Activated CD4-positive, CD25-positive, alpha-beta regulatory T cell (primary cell): ENCODE measurements at regions not wholly inside any gene's neighbourhood (a gene's known extent, or its start where the extent isn't known, plus 50 kb on each side); places are given as distances from the start of the nearest gene placed in this dataset.
"Not testable (repeated sequence)": the region's sequence is repeated elsewhere in the genome, so short reads cannot be mapped to it uniquely, and the experiment has no call there.

ENCODE experiments used
- DNase-seq, 4 experiments: peaks; one replicate each; lab custom pipeline; 2025; lab: John Stamatoyannopoulos, UW

- DNase-seq: no peak
Observed at GRCh38 chr5:30596495-30597064, 596.9 kb upstream of the CDH6 start.

GRCh38 chr5:30594331-30594730, 599.2 kb upstream of the CDH6 start:
- DNase-seq: no peak

GRCh38 chr5:30592833-30593232, 600.7 kb upstream of the CDH6 start:
- no peak for DNase-seq

DNA sequence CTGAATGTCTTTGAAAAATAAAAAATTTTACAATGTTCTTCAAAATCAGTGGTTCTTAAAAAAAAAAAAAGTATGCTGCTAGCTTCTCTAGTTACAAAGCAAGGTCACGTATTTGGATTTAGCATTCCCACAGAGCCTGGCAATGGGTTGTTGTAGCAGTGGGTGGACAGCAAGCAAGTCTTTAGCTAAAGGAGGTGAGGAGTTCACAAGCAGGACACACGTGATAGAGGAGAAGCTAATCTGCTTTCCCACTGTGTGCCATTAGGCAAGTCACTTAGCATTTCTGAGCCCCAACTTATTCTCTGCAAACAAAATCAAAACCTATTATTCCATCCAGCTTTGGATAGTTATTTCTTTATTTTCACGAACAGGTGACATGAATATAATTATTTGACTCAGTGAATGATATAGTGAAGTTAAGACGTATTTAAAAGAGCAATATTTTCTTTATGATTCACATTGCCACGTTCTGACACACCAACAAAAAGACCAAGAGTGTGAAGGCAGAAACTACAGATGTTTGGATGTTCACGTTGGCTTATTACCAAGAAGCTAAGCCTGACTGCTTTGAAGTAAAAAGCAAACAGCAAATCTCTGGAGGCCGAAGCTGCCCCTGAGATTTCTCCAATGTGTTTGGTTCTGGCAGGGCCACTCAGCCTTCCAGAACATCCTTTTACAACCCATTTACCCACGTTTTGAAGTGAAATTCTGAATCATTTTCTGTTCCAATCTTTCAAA, 612.1 kb upstream of the CDH6 start:
- no peak for DNase-seq

GRCh38 chr5:30574761-30575160, 618.7 kb upstream of the CDH6 start:
- no peak for DNase-seq

DNA sequence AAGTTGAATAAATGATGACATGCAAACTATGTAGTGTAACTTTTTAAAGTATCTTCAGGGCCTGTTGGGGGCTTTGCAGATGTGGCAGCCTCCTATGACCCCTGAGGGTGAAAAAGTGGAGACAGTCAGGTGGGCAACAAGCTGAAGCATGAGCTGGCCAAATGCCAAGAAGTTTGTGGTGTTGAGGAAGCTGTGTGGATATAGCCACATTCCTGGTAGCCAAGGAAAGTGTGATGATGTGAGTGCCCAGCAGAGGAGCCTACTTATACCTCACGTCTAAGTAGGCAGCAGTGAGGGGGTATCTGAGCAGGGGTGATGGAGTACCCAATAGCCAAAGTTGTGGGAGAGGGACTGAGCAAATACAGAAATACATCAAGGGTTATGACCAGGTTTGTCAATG, 621.2 kb upstream of the CDH6 start:
- no peak for DNase-seq

- DNase-seq: no peak
Observed at GRCh38 chr5:30561771-30562170, 631.7 kb upstream of the CDH6 start.

GRCh38 chr5:30551618-30552017, 641.9 kb upstream of the CDH6 start:
- no peak for DNase-seq

DNA sequence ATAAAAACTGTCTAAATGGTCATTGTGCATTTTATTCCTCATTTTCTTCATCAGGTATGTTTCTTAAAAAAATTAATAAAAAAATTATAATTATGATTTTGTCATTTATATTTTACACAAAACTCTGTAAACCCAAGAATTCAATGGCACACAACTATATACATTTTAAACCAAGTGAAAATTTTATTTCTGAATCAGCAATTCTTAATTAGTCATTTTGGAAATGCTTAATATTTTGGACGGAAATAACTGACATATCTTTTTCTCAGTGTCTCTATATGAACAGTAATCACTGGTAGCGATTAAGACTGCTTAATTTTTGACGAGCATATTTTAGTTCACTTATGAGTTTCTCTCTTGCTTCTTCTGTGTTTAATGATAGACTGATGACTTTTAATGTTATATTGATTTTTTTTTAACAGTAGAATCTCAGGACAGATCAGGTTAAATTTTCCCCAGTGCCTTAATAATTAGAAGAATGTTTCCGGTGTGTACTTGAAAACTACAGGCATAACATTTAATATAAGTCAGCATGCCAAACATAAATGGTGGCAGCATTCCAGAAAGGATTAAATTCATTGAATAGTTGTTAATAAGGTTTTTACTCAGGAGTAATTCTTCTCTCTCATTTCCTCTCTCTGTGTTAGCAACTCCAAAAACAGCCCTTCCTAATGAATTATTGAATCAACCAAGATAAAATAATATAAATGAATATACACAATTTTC, 644.7 kb upstream of the CDH6 start:
- no peak for DNase-seq

DNA sequence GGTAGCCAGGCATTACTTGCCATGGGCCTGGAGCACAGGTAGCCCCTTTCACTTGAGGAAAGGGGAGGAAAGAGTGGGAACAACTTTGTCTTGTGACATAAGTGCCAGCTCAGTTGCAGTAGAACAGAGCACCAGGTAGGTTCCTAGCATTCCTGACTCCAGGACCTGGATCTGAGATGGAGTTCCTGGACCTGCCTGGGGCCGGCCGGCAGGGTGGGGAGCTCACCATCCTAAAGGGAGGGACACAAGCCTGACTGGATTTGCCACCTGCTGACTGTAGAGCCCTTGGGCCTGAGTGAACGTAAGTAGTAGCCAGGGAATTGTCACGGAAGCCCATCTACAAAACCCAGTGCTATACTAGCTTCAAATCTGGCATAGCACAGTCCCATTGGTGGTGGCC, 653.3 kb upstream of the CDH6 start:
- no peak for DNase-seq

- no peak for DNase-seq
Observed at GRCh38 chr5:30539004-30539634, 654.4 kb upstream of the CDH6 start.

DNA sequence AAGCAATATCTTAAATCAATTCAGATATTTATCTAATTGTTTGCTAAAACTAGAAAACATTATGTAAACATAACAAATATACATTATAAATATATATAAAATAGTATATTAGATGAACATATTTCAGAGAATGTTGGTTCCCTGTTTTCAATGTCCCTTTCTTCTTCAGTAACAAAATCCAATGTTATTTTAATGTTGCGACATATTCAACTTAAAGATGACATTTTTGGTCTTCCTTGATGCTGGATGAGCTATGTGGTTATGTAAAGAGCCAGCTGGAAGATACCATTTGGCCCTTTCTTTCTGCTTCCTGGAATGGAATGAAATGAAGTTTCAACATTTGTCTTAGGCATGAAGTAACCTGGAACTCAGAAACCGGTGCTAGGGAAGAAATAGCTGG, 668.1 kb upstream of the CDH6 start:
- no peak for DNase-seq

DNA sequence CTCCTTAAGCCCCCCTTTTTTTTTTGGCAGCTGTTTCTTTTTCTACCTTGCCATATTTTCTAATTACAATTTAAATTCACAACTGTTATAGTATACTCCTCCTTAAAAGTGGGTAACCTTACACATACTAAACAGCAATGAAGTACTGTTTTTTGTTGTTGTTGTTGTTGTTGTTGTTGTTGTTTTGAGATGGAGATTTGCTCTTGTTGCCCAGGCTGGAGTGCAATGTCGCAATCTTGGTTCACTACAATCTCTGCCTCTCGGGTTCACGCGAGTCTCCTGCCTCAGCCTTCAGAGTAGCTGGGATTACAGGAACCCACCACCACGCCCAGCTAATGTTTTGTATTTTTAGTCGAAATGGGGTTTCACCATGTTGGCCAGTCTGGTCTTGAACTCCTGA, 669.1 kb upstream of the CDH6 start:
- no peak for DNase-seq

- no peak for DNase-seq
Observed at GRCh38 chr5:30523061-30523460, 670.4 kb upstream of the CDH6 start.

DNA sequence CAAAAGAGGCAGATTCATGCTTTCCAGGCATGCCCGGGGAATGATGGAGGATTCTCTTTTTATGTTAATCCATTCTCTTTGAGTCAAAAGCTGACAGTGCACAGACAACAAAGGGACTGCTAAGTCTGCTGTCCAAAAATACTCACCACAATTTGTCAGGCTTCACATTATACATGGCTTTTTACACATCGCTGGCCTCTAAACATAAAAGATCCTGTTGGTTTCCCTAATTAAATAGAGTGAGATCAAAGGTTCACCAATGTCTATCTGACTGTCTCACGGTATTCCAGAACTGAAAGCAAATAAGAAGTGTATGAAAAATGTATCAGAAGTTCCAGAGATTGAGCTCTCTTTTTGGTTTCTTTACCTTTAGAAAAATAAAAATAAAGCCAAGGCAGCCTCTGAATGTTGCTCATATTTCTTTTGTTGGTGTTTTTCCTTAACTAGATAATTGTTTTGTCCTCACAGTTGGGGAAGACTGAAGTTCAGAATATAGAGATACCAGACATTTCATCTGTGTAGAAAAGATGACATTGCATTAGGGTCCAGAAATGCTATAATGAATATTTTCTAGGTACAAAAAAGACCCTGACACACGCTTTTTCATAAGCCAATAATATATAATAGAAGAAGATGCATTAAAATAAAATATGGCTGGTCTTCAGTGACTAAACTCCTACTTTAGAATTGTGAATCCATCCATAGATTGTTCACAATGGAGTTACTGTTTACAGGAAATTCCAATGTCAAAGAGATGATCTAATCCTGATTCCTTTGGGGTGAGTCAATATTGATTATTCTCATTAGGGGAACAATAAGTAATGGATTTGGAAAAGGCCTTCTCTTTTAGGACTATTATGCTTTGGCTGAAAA, 688.2 kb upstream of the CDH6 start:
- no peak for DNase-seq

DNA sequence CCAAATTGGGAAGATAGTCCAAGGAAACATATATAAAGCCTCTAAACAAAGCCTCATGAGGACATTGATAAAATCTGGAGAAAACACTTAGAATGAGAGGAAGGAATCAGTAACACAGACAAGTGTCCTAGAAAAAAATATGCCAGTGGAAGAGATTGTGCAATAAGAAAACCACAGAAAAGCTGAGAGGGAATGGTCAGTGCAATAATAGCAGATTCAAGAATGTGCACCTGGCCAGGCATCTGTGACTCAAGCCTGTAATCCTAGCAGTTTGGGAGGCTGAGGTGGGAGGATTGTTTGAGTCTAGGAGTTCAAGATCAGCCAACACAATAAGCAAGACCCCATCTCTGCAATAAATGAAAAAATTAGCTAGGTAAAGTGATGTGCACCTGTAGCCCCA, 691.2 kb upstream of the CDH6 start:
- no peak for DNase-seq

DNA sequence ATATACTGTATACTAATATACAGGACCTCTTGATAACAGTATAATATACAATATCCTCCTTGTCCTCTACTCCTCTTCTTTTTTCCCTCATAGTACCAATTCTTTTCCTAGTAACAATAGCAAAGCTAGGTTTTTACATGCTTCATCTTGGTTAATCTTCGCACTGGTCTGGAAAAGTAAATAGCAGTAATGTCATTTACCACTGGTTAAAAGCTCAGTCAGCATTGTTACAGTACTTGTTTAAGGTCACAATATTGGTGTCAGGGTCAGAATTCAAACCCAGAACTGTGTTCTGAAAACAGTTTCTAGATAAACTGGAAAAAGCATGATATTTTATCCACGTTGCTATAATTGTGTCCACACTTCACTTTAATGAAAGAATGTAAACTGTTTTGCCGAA, 692.4 kb upstream of the CDH6 start:
- DNase-seq: no peak

- DNase-seq: no peak
Observed at GRCh38 chr5:30500513-30500912, 693.0 kb upstream of the CDH6 start.

- DNase-seq: no peak
Observed at GRCh38 chr5:30499402-30499801, 694.1 kb upstream of the CDH6 start.

DNA sequence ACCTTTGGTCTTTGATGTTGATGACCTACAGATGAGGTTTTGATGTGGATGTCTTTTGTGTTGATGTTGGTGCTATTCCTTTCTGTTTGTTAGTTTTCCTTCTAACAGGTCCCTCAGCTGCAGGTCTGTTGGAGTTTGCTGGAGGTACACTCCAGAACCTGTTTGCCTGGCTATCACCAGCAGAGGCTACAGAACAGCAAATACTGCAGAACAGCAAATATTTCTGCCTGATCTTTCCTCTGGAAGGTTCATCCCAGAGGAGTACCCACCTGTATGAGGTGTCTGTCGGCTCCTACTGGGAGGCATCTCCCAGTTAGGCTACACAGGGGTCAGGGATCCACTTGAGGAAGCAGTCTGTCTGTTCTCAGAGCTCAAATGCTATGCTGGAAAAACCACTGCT, 694.5 kb upstream of the CDH6 start:
- no peak for DNase-seq

DNA sequence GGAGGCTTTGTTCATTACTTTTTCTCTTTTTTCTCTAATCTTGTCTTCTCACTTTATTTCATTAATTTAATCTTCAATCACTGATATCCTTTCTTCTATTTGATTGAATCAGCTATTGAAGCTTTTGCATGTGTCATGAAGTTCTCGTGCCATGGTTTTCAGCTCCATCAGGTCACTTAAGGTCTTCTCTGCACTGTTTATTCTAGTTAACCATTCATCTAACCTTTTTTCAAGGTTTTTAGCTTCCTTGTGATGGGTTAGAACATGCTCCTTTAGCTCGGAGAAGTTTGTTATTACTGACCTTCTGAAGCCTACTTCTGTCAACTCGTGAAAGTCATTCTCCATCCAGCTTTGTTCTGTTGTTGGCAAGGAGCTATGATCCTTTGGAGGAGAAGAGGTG, 695.0 kb upstream of the CDH6 start:
- not testable (repeated sequence) for DNase-seq

GRCh38 chr5:30494113-30494512, 699.4 kb upstream of the CDH6 start:
- not testable (repeated sequence) for DNase-seq
